Adrenal gland (tissue), 5 donors: ENCODE measurements at regions not wholly inside any gene's neighbourhood (a gene's known extent, or its start where the extent isn't known, plus 50 kb on each side); places are given as distances from the start of the nearest gene placed in this dataset.

ENCODE experiments used
- POLR2A ChIP-seq, 2 donors: fragments of 450-650 bp; IDR thresholded peaks; one replicate each; pipeline ENCODE4 v1.6.1; 2017; ENCODE audit warnings: antibody characterized with exemption in 2 of 2, mild to moderate bottlenecking in 2 of 2, moderate library complexity in 1 of 2
- TF ChIP-seq, protein P1 (sequence below), 6 experiments: fragments of 450-650 bp in 4 of 6; fragments of 200-600 bp in 2 of 6; sonication (generic) in 1 of 6; IDR thresholded peaks; 1 replicate in 5 of 6; 2 replicates in 1 of 6; pipeline versions ENCODE4 v1.5.1 to v1.8.0; 2016 to 2021; ENCODE audit warnings: antibody characterized with exemption in 6 of 6, mild to moderate bottlenecking in 2 of 6, moderate library complexity in 1 of 6
- donor health status: DM: no; HTN: no; CAD: no.

DNA sequence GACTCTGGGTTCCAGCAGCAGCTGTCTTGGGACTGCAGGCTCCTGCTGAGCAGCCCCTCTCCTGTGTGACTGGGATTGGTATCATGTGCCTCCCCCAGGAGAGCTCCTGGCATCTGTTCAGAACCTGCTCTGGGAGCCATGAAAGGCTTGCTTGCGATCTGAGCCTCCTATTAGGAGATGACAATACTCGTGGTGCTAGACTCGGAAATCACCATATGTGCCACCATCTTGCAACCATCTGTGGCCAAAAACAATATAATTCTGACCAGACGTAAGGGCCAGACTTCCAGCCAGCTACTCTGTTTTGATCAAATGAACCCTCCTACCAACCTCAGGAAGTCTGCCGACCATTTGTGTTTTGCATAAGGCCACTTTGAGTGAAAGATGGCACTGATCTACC, 484.7 kb downstream of the IRS2 start:
- TF ChIP-seq, protein P1, sequence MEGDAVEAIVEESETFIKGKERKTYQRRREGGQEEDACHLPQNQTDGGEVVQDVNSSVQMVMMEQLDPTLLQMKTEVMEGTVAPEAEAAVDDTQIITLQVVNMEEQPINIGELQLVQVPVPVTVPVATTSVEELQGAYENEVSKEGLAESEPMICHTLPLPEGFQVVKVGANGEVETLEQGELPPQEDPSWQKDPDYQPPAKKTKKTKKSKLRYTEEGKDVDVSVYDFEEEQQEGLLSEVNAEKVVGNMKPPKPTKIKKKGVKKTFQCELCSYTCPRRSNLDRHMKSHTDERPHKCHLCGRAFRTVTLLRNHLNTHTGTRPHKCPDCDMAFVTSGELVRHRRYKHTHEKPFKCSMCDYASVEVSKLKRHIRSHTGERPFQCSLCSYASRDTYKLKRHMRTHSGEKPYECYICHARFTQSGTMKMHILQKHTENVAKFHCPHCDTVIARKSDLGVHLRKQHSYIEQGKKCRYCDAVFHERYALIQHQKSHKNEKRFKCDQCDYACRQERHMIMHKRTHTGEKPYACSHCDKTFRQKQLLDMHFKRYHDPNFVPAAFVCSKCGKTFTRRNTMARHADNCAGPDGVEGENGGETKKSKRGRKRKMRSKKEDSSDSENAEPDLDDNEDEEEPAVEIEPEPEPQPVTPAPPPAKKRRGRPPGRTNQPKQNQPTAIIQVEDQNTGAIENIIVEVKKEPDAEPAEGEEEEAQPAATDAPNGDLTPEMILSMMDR (IDR thresholded peaks at IDR 0.05) = no peak
- TF ChIP-seq POLR2A (IDR thresholded peaks at IDR 0.05) = no peak
